ENCODE measurements at regions not wholly inside any gene's neighbourhood (a gene's known extent, or its start where the extent isn't known, plus 50 kb on each side); places are given as distances from the start of the nearest gene placed in this dataset.

GRCh38 chr6:15735567-15736265, 72.9 kb upstream of the DTNBP1 start:
- intact Hi-C loops (cut with micrococcal nuclease) = no loop called here
- peak; percentile 56 for ATAC-seq
- DNase-seq = no peak

GRCh38 chr6:15734118-15734897, 71.5 kb upstream of the DTNBP1 start:
- DNase-seq (no peak), ATAC-seq (no peak)
- intact Hi-C loops (cut with micrococcal nuclease) = no loop called here

- intact Hi-C loops (cut with micrococcal nuclease) = no loop called here
- ATAC-seq (no peak), DNase-seq (no peak)
Observed at GRCh38 chr6:15730922-15731321, 68.1 kb upstream of the DTNBP1 start.

- intact Hi-C loops (cut with micrococcal nuclease) = no loop called here
- no peak for ATAC-seq
- DNase-seq = no peak
Observed at GRCh38 chr6:15730442-15730841, 67.6 kb upstream of the DTNBP1 start.

- no peak for ATAC-seq
- DNase-seq = no peak
- intact Hi-C loops (cut with micrococcal nuclease) = no loop called here
Observed at GRCh38 chr6:15722731-15723130, 59.9 kb upstream of the DTNBP1 start.

- no peak for DNase-seq
- ATAC-seq = no peak
- intact Hi-C loops (cut with micrococcal nuclease) = no loop called here
Observed at GRCh38 chr6:15716889-15717288, 54.1 kb upstream of the DTNBP1 start.

- intact Hi-C loops (cut with micrococcal nuclease) = no loop called here
- no peak for DNase-seq
- ATAC-seq = no peak
Observed at GRCh38 chr6:15715851-15716250, 53.0 kb upstream of the DTNBP1 start.

- intact Hi-C loops (cut with micrococcal nuclease) = no loop called here
- ATAC-seq = no peak
- DNase-seq = no peak
Observed at GRCh38 chr6:15715060-15715459, 52.2 kb upstream of the DTNBP1 start.

- DNase-seq = no peak
- ATAC-seq = no peak
- intact Hi-C loops (cut with micrococcal nuclease) = no loop called here
Observed at GRCh38 chr6:15714658-15715057, 51.8 kb upstream of the DTNBP1 start.

GRCh38 chr6:15713325-15713724, 50.5 kb upstream of the DTNBP1 start:
- DNase-seq (no peak), ATAC-seq (no peak)
- intact Hi-C loops (cut with micrococcal nuclease) = no loop called here

- intact Hi-C loops (cut with micrococcal nuclease) = no loop called here
- ATAC-seq = peak; percentile 57
Observed at GRCh38 chr6:15712797-15713196, 50.0 kb upstream of the DTNBP1 start.

More at GRCh38 chr6:15712797-15713196, 50.0 kb upstream of the DTNBP1 start:
- DNase-seq = no peak

Data from left ventricle myocardium superior (tissue), 1 donor.